ENCODE measurements at regions not wholly inside any gene's neighbourhood (a gene's known extent, or its start where the extent isn't known, plus 50 kb on each side); places are given as distances from the start of the nearest gene placed in this dataset.

DNA sequence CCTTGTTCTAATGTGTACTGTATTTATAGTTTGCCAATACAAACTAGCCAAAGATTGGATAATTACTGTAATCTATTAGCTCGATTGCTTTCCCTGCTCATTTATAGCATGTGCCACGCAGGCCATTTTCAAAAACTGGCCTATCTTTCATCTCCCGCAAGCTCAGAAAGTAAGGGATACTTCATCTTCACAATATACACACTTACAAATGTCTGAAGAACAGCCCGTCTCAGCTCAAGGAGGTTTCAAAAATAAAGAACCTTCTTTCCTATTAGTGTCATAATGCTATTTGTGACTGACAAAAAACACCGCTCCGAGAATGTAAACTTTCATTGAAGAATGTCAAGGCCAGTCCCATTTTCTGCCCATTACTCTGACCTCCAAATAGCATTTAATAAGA, 306.4 kb upstream of the ZNF507 start:
- TF ChIP-seq ZNF274 (IDR thresholded peaks at IDR 0.05; ENCODE audit: low read depth, low read length) (no peak), YY1 (IDR thresholded peaks at IDR 0.05; ENCODE audit: insufficient read depth, insufficient read length) (no peak)
